ENCODE measurements at regions not wholly inside any gene's neighbourhood (a gene's known extent, or its start where the extent isn't known, plus 50 kb on each side); places are given as distances from the start of the nearest gene placed in this dataset.
"Not testable (repeated sequence)": the region's sequence is repeated elsewhere in the genome, so short reads cannot be mapped to it uniquely, and the experiment has no call there.

- no peak for DNase-seq
These were observed 469.2 kb upstream of the ANO5 start for GRCh38 chr11:21723678-21724077.

GRCh38 chr11:21727102-21727501 is 465.8 kb upstream of the ANO5 start:
- no peak for DNase-seq

- no peak for DNase-seq
These were observed 456.5 kb upstream of the ANO5 start for GRCh38 chr11:21736404-21736803.

GRCh38 chr11:21752475-21753243 is 440.2 kb upstream of the ANO5 start:
- DNase-seq, result not testable (repeated sequence)

GRCh38 chr11:21753244-21753767 is 439.6 kb upstream of the ANO5 start:
- not testable (repeated sequence) for DNase-seq

GRCh38 chr11:21761000-21761399 is 431.9 kb upstream of the ANO5 start:
- no peak for DNase-seq

GRCh38 chr11:21768388-21768787 is 424.5 kb upstream of the ANO5 start:
- no peak for DNase-seq

- no peak for DNase-seq
These were observed 423.7 kb upstream of the ANO5 start for GRCh38 chr11:21769188-21769587.

- DNase-seq, result no peak
These were observed 421.8 kb upstream of the ANO5 start for GRCh38 chr11:21771097-21771496.

- no peak for DNase-seq
These were observed 418.7 kb upstream of the ANO5 start for GRCh38 chr11:21774212-21774611.

- no peak for DNase-seq
These were observed 417.0 kb upstream of the ANO5 start for GRCh38 chr11:21775911-21776310.

- no peak for DNase-seq
These were observed 408.9 kb upstream of the ANO5 start for GRCh38 chr11:21783954-21784353.

GRCh38 chr11:21785351-21785750 is 407.5 kb upstream of the ANO5 start:
- DNase-seq, result no peak

- DNase-seq, result no peak
These were observed 398.6 kb upstream of the ANO5 start for GRCh38 chr11:21794306-21794705.

- no peak for DNase-seq
These were observed 394.7 kb upstream of the ANO5 start for GRCh38 chr11:21798216-21798615.

GRCh38 chr11:21804523-21804922 is 388.4 kb upstream of the ANO5 start:
- DNase-seq, result not testable (repeated sequence)

- DNase-seq, result no peak
These were observed 386.4 kb upstream of the ANO5 start for GRCh38 chr11:21806508-21806907.

- DNase-seq, result no peak
These were observed 385.9 kb upstream of the ANO5 start for GRCh38 chr11:21806947-21807346.

GRCh38 chr11:21807350-21807749 is 385.5 kb upstream of the ANO5 start:
- DNase-seq, result no peak

GRCh38 chr11:21810650-21811049 is 382.2 kb upstream of the ANO5 start:
- DNase-seq, result no peak

- no peak for DNase-seq
These were observed 381.3 kb upstream of the ANO5 start for GRCh38 chr11:21811572-21811971.

GRCh38 chr11:21814169-21814568 is 378.7 kb upstream of the ANO5 start:
- no peak for DNase-seq

- DNase-seq, result no peak
These were observed 375.2 kb upstream of the ANO5 start for GRCh38 chr11:21817696-21818095.

- no peak for DNase-seq
These were observed 372.7 kb upstream of the ANO5 start for GRCh38 chr11:21820176-21820575.

All from renal pelvis (tissue), 1 donor.